GM20000 (cell line): ENCODE measurements at regions not wholly inside any gene's neighbourhood (a gene's known extent, or its start where the extent isn't known, plus 50 kb on each side); places are given as distances from the start of the nearest gene placed in this dataset.

ENCODE experiments used
- DNase-seq: peaks from one replicate; pipeline ENCODE4 v3.0.0; 2012; ENCODE audit warnings: low spot score
- CTCF ChIP-seq: IDR thresholded peaks from 2 replicates; pipeline ENCODE4 v1.5.1; 2012; ENCODE audit warnings: mild to moderate bottlenecking, control low read depth; ENCODE audit errors: extremely low read depth, missing control alignments

GRCh38 chr2:238793306-238793705, 54.6 kb upstream of the TWIST2 start:
- no peak for DNase-seq
- no peak for TF ChIP-seq CTCF

GRCh38 chr2:238793801-238794449, 54.0 kb upstream of the TWIST2 start:
- DNase-seq, result no peak
- no peak for TF ChIP-seq CTCF

GRCh38 chr2:238796223-238796885, 51.5 kb upstream of the TWIST2 start:
- no peak for DNase-seq
- TF ChIP-seq CTCF, result no peak

- no peak for DNase-seq
- no peak for TF ChIP-seq CTCF
These were observed 50.3 kb upstream of the TWIST2 start for GRCh38 chr2:238797537-238797936.
